ENCODE measurements at regions not wholly inside any gene's neighbourhood (a gene's known extent, or its start where the extent isn't known, plus 50 kb on each side); places are given as distances from the start of the nearest gene placed in this dataset.

GRCh38 chr4:144283526-144283925, 143.0 kb upstream of the GYPA start:
- H3K9me3 ChIP-seq, result no peaks in the 10 kb centered on the region
- no peak for DNase-seq
- no peak for TF ChIP-seq CTCF (IDR thresholded peaks at IDR 0.05; ENCODE audit: low read depth, low read length)
- H3K36me3 ChIP-seq, result no peaks in the 10 kb centered on the region
- H3K4me3 ChIP-seq (ENCODE audit: low read depth, low read length), result no peak overlapping the region
- no peaks in the 10 kb centered on the region for H3K27me3 ChIP-seq
- no peaks in the 10 kb centered on the region for H3K4me1 ChIP-seq

- Histone ChIP-seq H3K4me3 (ENCODE audit: low read depth, low read length) (no peak overlapping the region), H3K36me3 (no peaks in the 10 kb centered on the region), H3K27me3 (no peaks in the 10 kb centered on the region), H3K4me1 (no peaks in the 10 kb centered on the region), H3K9me3 (no peaks in the 10 kb centered on the region)
- TF ChIP-seq CTCF (IDR thresholded peaks at IDR 0.05; ENCODE audit: low read depth, low read length), result no peak
- no peak for DNase-seq
Measured at GRCh38 chr4:144284026-144284425, 143.5 kb upstream of the GYPA start.

GRCh38 chr4:144288011-144288903, 147.7 kb upstream of the GYPA start:
- H3K4me3 ChIP-seq (ENCODE audit: low read depth, low read length), result no peak overlapping the region
- no peaks in the 10 kb centered on the region for H3K36me3 ChIP-seq
- no peaks in the 10 kb centered on the region for H3K4me1 ChIP-seq
- TF ChIP-seq CTCF (IDR thresholded peaks at IDR 0.05; ENCODE audit: low read depth, low read length), result no peak
- DNase-seq, result no peak
- H3K27me3 ChIP-seq, result no peaks in the 10 kb centered on the region
- no peaks in the 10 kb centered on the region for H3K9me3 ChIP-seq

- no peak overlapping the region for H3K4me3 ChIP-seq (ENCODE audit: low read depth, low read length)
- no peaks in the 10 kb centered on the region for H3K4me1 ChIP-seq
- no peak for DNase-seq
- TF ChIP-seq CTCF (IDR thresholded peaks at IDR 0.05; ENCODE audit: low read depth, low read length), result no peak
- H3K27me3 ChIP-seq, result no peaks in the 10 kb centered on the region
- no peaks in the 10 kb centered on the region for H3K36me3 ChIP-seq
- no peaks in the 10 kb centered on the region for H3K9me3 ChIP-seq
Measured at GRCh38 chr4:144289667-144290428, 149.3 kb upstream of the GYPA start.

- H3K9me3 ChIP-seq, result no peaks in the 10 kb centered on the region
- no peaks in the 10 kb centered on the region for H3K36me3 ChIP-seq
- no peak for TF ChIP-seq CTCF (IDR thresholded peaks at IDR 0.05; ENCODE audit: low read depth, low read length)
- no peak for DNase-seq
- no peaks in the 10 kb centered on the region for H3K27me3 ChIP-seq
- no peaks in the 10 kb centered on the region for H3K4me1 ChIP-seq
- no peak overlapping the region for H3K4me3 ChIP-seq (ENCODE audit: low read depth, low read length)
Measured at GRCh38 chr4:144291164-144291563, 150.6 kb upstream of the GYPA start.

GRCh38 chr4:144294211-144294610, 153.7 kb upstream of the GYPA start:
- no peak for TF ChIP-seq CTCF (IDR thresholded peaks at IDR 0.05; ENCODE audit: low read depth, low read length)
- DNase-seq, result no peak
- no peak overlapping the region for H3K4me3 ChIP-seq (ENCODE audit: low read depth, low read length)
- H3K4me1 ChIP-seq, result no peaks in the 10 kb centered on the region
- no peaks in the 10 kb centered on the region for H3K36me3 ChIP-seq
- H3K27me3 ChIP-seq, result no peaks in the 10 kb centered on the region
- no peaks in the 10 kb centered on the region for H3K9me3 ChIP-seq

Data from BE2C (cell line).